ENCODE measurements at regions not wholly inside any gene's neighbourhood (a gene's known extent, or its start where the extent isn't known, plus 50 kb on each side); places are given as distances from the start of the nearest gene placed in this dataset.
"Not testable (repeated sequence)": the region's sequence is repeated elsewhere in the genome, so short reads cannot be mapped to it uniquely, and the experiment has no call there.

DNA sequence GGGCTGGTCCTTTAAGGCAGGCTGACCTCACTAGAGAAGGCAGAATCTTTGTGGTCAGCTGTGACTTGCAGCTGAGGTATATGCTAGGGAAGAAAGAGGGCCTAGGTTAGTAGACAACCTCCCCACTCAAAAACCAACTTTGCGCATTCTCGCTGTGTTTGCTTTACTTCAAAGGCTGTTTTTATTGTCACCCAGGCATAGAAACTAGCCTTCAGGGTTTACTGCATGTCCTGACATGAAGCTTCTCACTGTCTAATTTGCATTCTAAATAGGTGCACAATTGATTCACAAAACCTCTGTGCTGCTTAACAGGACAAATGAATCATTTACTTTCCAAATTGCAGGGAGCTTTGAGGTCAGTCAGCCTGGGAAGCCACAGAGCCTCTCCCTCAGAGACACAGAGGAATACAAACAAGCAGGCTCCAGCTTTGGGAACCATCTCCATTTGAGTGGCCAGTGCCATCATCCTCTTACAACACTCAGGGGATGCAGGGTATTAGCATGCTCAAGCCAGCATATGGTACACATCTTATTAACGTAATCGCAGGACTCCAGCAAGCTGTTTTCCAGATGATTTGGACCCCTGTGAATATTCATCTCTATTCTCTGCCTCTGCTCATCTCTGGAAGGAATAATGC, 596.4 kb upstream of the GHITM start:
- DNase-seq = no peak
- Mint-ChIP-seq H3K4me1 (ENCODE audit: low read depth) (no peaks in the 10 kb centered on the region), H3K27me3 (ENCODE audit: low read depth) (no peaks in the 10 kb centered on the region), H3K36me3 (ENCODE audit: low read depth) (no peaks in the 10 kb centered on the region), H3K9me3 (no peaks in the 10 kb centered on the region), H3K4me3 (no peak overlapping the region), H3K27ac (no peak overlapping the region)
- intact Hi-C loops (cut with micrococcal nuclease) = no loop called here
- CTCF ChIA-PET = no interaction called here

DNA sequence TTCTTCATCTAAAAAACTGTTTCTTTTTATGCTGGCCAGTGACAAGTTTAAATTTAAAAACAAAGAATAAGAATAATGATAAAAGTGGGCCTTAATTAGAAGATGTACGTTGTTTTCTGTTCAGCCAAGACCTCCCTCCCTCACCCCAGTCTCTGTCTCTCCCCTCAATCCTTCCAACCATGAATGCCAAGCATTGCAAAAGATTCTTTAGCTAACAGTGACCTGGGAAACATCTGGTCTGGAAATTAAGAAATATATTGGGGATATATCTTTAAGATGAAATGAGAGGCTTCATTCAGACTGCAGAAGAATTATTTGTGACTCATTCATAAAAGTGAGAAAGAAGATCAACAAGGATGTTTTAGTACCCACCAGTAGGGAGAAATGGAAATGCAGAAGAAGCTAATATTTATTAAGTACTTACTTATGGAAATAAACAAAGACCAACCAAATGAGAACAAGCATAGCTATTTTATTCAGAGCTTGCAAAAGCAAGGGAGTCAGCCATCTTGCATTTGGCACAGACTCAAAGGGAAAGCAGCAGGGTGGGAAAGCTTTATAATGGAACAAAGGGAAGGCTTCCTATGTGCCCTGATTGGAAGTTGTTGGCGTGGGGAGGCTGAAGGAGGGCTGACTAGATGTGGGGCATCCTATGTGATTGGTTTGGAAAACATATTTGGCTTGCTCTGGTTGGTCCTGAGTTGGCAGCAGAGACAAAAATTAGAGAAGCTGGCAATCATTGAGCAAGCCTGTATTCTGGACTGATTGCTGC, 595.4 kb upstream of the GHITM start:
- no peaks in the 10 kb centered on the region for H3K4me1 Mint-ChIP-seq (ENCODE audit: low read depth)
- no peaks in the 10 kb centered on the region for H3K36me3 Mint-ChIP-seq (ENCODE audit: low read depth)
- no peaks in the 10 kb centered on the region for H3K27me3 Mint-ChIP-seq (ENCODE audit: low read depth)
- H3K27ac Mint-ChIP-seq = no peak overlapping the region
- CTCF ChIA-PET = no interaction called here
- no peak overlapping the region for H3K4me3 Mint-ChIP-seq
- intact Hi-C loops (cut with micrococcal nuclease) = no loop called here
- no peak for DNase-seq
- H3K9me3 Mint-ChIP-seq = no peaks in the 10 kb centered on the region

DNA sequence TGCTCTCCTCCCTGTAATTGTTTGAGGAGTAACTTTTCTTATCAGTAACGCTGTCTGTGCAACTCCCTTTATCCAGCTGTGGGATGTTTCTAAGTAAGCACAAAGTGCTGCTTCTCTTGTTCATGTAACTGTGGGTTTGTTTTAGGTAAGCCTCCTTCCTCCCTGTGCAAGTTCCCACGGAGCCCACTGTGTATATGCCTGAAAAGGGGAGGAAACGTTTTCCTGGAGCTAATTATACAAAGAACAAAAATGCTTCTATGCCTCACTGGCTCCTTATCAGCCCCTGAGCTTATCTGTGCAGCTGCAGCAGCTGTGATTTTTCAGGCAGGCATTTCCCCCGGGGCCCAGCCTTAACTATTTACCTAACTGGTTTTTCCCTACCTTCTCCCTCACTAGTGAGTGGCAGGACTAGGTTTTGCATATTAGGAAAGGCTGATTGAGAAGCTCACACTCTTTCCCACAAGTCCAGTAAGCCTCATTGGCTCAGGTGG, 593.4 kb upstream of the GHITM start:
- no peaks in the 10 kb centered on the region for H3K36me3 Mint-ChIP-seq (ENCODE audit: low read depth)
- no peaks in the 10 kb centered on the region for H3K4me1 Mint-ChIP-seq (ENCODE audit: low read depth)
- H3K9me3 Mint-ChIP-seq = no peaks in the 10 kb centered on the region
- no peak overlapping the region for H3K4me3 Mint-ChIP-seq
- CTCF ChIA-PET = interaction anchor here (0.9 kb wide), 1 partner anchor 326 kb away, joined by 3 read pairs; no protein-coding TSS in a partner anchor
- H3K27me3 Mint-ChIP-seq (ENCODE audit: low read depth) = no peaks in the 10 kb centered on the region
- H3K27ac Mint-ChIP-seq = no peak overlapping the region
- intact Hi-C loops (cut with micrococcal nuclease) = no loop called here
- no peak for DNase-seq

- H3K36me3 Mint-ChIP-seq (ENCODE audit: low read depth); H3K27ac Mint-ChIP-seq; H3K9me3 Mint-ChIP-seq; H3K27me3 Mint-ChIP-seq (ENCODE audit: low read depth); intact Hi-C loops (cut with micrococcal nuclease); H3K4me3 Mint-ChIP-seq; H3K4me1 Mint-ChIP-seq (ENCODE audit: low read depth); DNase-seq; CTCF ChIA-PET: not testable (repeated sequence)
Measured at GRCh38 chr10:83551190-83551589, 588.1 kb upstream of the GHITM start.

DNA sequence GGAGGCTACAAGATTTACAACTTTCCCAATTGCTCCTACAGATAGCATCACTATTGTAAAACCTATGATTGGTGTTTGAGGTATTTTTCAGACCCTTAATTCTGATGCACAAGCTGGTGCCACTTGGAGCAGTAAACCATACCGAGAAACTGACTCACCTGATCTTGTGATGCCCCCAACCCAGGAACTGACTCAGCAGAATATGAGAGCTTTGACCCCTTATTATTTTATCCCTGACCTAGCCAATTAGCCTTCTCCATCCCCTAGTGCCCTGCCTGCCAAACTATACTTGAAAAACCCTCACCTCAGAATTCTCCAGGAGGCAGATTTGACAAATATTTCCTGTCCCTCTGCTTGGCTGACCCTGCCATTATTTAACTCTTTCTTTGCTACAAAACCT, 585.9 kb upstream of the GHITM start:
- Mint-ChIP-seq H3K4me3 (no peak overlapping the region), H3K9me3 (peaks cover 1% of the 10 kb centered on the region), H3K4me1 (ENCODE audit: low read depth) (no peaks in the 10 kb centered on the region), H3K27me3 (ENCODE audit: low read depth) (no peaks in the 10 kb centered on the region), H3K27ac (no peak overlapping the region), H3K36me3 (ENCODE audit: low read depth) (no peaks in the 10 kb centered on the region)
- intact Hi-C loops (cut with micrococcal nuclease) = no loop called here
- CTCF ChIA-PET = no interaction called here
- DNase-seq = no peak

- intact Hi-C loops (cut with micrococcal nuclease) = no loop called here
- H3K27ac Mint-ChIP-seq = no peak overlapping the region
- CTCF ChIA-PET = no interaction called here
- no peaks in the 10 kb centered on the region for H3K36me3 Mint-ChIP-seq (ENCODE audit: low read depth)
- H3K4me3 Mint-ChIP-seq = no peak overlapping the region
- peaks cover 1% of the 10 kb centered on the region for H3K9me3 Mint-ChIP-seq
- no peaks in the 10 kb centered on the region for H3K27me3 Mint-ChIP-seq (ENCODE audit: low read depth)
- no peaks in the 10 kb centered on the region for H3K4me1 Mint-ChIP-seq (ENCODE audit: low read depth)
- no peak for DNase-seq
Measured at GRCh38 chr10:83555264-83555663, 584.0 kb upstream of the GHITM start.

DNA sequence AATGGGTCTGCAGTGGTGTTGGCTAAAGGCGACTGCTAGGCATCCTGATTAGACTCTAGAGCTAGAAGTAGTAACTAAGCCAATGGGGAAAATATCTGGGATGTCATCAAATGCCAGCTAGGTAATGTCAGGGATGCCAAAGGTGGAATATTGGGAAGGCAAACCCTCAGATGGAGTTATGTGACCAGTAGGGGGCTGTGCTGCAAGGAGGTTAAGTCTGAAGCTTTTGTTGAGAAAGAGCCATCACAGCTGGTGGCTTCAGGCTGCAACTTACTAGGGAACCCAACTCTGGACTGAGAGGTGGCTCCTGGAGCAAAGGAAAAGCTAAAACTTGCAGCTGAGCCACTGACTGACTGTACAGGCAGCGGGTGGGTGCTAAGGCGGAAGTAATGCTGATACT, 576.9 kb upstream of the GHITM start:
- Mint-ChIP-seq H3K27me3 (ENCODE audit: low read depth) (no peaks in the 10 kb centered on the region), H3K9me3 (no peaks in the 10 kb centered on the region), H3K27ac (no peak overlapping the region), H3K36me3 (ENCODE audit: low read depth) (no peaks in the 10 kb centered on the region), H3K4me3 (no peak overlapping the region), H3K4me1 (ENCODE audit: low read depth) (no peaks in the 10 kb centered on the region)
- no peak for DNase-seq
- CTCF ChIA-PET = no interaction called here
- intact Hi-C loops (cut with micrococcal nuclease) = no loop called here

DNA sequence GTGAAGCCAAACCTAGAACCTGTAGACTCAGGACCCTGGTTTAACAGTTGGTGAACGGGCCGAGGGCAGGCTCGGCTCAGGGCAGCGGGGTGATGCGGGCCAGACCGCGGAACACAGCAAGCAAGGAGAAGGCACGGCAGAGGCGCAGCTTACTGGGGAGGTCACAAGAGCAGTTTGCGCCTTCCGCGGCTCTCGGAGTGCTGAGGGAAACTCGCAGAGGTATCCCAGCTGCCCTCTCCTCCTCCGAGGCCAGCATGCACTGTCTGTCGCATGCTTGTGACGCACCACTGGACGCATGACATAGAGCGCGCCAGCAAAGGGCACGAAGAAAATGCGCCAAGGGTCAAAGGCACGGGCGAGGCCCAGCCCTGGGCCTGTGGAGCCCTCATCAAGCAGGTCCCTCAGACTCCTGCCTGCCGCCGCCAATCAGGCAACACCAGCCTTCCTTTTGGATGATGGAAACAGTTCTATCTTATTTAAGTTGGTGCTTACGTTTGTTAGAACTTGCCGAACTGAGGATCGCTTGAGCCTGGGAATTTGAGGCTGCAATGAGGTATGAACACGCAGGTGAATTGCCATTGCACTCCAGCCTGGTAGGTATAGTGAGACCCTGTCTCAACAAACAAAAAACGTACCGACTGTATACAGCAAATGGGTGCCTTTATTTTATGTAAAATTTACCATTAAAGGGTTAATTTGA, 574.3 kb upstream of the GHITM start:
- intact Hi-C loops (cut with micrococcal nuclease) = no loop called here
- no peaks in the 10 kb centered on the region for H3K9me3 Mint-ChIP-seq
- CTCF ChIA-PET = no interaction called here
- H3K27ac Mint-ChIP-seq = no peak overlapping the region
- no peaks in the 10 kb centered on the region for H3K27me3 Mint-ChIP-seq (ENCODE audit: low read depth)
- no peak overlapping the region for H3K4me3 Mint-ChIP-seq
- DNase-seq = no peak
- H3K36me3 Mint-ChIP-seq (ENCODE audit: low read depth) = no peaks in the 10 kb centered on the region
- H3K4me1 Mint-ChIP-seq (ENCODE audit: low read depth) = no peaks in the 10 kb centered on the region

- no peaks in the 10 kb centered on the region for H3K9me3 Mint-ChIP-seq
- H3K36me3 Mint-ChIP-seq (ENCODE audit: low read depth) = no peaks in the 10 kb centered on the region
- H3K27ac Mint-ChIP-seq = no peak overlapping the region
- H3K4me3 Mint-ChIP-seq = no peak overlapping the region
- no peaks in the 10 kb centered on the region for H3K27me3 Mint-ChIP-seq (ENCODE audit: low read depth)
- intact Hi-C loops (cut with micrococcal nuclease) = no loop called here
- CTCF ChIA-PET = no interaction called here
- H3K4me1 Mint-ChIP-seq (ENCODE audit: low read depth) = no peaks in the 10 kb centered on the region
- DNase-seq = no peak
Measured at GRCh38 chr10:83572036-83572435, 567.3 kb upstream of the GHITM start.

DNA sequence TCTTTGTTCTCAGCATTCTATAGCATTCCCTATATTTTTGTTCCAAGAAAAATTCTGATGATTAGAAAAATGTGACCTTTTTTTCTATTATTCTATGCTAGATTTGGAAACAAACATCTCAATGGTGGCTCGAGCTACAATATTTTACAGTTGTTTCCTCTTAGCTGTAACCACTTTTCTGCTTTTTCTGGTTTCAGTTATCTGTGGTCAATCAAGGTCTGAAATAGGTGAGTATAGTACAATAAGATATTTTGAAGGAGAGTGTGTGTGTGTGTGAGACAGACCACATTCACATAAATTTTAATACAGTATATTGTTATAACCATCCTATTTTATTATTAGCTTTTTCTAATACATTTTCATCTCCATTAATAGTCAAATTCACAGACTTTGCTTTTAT, 564.5 kb upstream of the GHITM start:
- H3K27me3 Mint-ChIP-seq (ENCODE audit: low read depth) = no peaks in the 10 kb centered on the region
- intact Hi-C loops (cut with micrococcal nuclease) = no loop called here
- no peak overlapping the region for H3K27ac Mint-ChIP-seq
- CTCF ChIA-PET = no interaction called here
- no peak for DNase-seq
- H3K9me3 Mint-ChIP-seq = peaks cover 6% of the 10 kb centered on the region
- H3K36me3 Mint-ChIP-seq (ENCODE audit: low read depth) = no peaks in the 10 kb centered on the region
- no peak overlapping the region for H3K4me3 Mint-ChIP-seq
- no peaks in the 10 kb centered on the region for H3K4me1 Mint-ChIP-seq (ENCODE audit: low read depth)

- Mint-ChIP-seq H3K27ac (no peak overlapping the region), H3K4me3 (no peak overlapping the region), H3K27me3 (ENCODE audit: low read depth) (no peaks in the 10 kb centered on the region), H3K4me1 (ENCODE audit: low read depth) (no peaks in the 10 kb centered on the region), H3K9me3 (peaks cover 6% of the 10 kb centered on the region), H3K36me3 (ENCODE audit: low read depth) (no peaks in the 10 kb centered on the region)
- CTCF ChIA-PET = no interaction called here
- intact Hi-C loops (cut with micrococcal nuclease) = no loop called here
- DNase-seq = no peak
Measured at GRCh38 chr10:83577421-83577820, 561.9 kb upstream of the GHITM start.

GRCh38 chr10:83580373-83581012, 558.8 kb upstream of the GHITM start:
- intact Hi-C loops (cut with micrococcal nuclease) = no loop called here
- H3K4me3 Mint-ChIP-seq = no peak overlapping the region
- CTCF ChIA-PET = no interaction called here
- peaks cover 6% of the 10 kb centered on the region for H3K9me3 Mint-ChIP-seq
- no peaks in the 10 kb centered on the region for H3K27me3 Mint-ChIP-seq (ENCODE audit: low read depth)
- no peaks in the 10 kb centered on the region for H3K4me1 Mint-ChIP-seq (ENCODE audit: low read depth)
- DNase-seq = no peak
- no peaks in the 10 kb centered on the region for H3K36me3 Mint-ChIP-seq (ENCODE audit: low read depth)
- no peak overlapping the region for H3K27ac Mint-ChIP-seq

All from activated naive CD4-positive, alpha-beta T cell treated with anti-CD3 and anti-CD28 coated beads for 36 hours (primary cell).